Gastroesophageal sphincter (tissue), 2 donors: ENCODE measurements at regions not wholly inside any gene's neighbourhood (a gene's known extent, or its start where the extent isn't known, plus 50 kb on each side); places are given as distances from the start of the nearest gene placed in this dataset.
"Not testable (repeated sequence)": the region's sequence is repeated elsewhere in the genome, so short reads cannot be mapped to it uniquely, and the experiment has no call there.

Experiments used
- POLR2A ChIP-seq, 2 donors: fragments of 450-650 bp; IDR thresholded peaks; one replicate each; pipeline ENCODE4 v1.6.1; 2017; ENCODE audit warnings: antibody characterized with exemption in 2 of 2, mild to moderate bottlenecking in 2 of 2, moderate library complexity in 1 of 2
- POLR2AphosphoS5 ChIP-seq: sonication (generic); formaldehyde crosslinking; IDR thresholded peaks from one replicate; pipeline ENCODE4 v1.6.1; 2017; ENCODE audit warnings: antibody characterized with exemption

- TF ChIP-seq POLR2AphosphoS5; POLR2A (IDR thresholded peaks at IDR 0.05): not testable (repeated sequence)
Measured at GRCh38 chr20:30912661-30913026, 344.8 kb upstream of the DEFB115 start.
